ENCODE measurements at regions not wholly inside any gene's neighbourhood (a gene's known extent, or its start where the extent isn't known, plus 50 kb on each side); places are given as distances from the start of the nearest gene placed in this dataset.
A peak's percentile ranks its signal among the peaks of the same experiment; 100 is the strongest.

DNA sequence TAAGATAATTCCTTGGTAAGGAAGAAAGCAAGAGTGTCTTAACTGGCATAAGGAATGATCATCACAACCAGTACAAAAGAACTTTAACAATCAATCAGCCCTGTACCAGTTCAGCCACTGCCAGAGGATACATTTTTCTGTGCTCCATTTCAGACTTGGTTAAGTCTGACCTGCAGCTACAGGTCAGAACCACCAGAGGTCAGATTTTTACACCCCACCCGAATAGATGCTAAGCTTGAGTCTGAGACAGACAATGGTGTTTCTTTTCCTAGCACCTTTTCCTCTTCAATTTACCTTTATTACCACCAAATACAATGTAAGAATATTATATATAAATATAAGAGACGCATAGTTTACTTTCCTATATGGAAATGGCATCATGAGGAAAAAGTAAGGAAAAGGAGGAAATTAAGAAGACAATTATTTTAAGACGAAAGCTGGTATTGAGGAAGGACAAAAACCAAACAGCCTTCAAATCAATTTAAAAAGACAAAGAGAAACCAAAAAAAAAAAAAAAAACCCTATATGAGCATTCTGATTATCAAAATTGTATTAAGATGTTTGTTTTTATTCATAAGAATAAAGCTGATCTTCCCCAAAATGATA, 215.3 kb upstream of the TTC29 start:
- TF ChIP-seq, protein P1, sequence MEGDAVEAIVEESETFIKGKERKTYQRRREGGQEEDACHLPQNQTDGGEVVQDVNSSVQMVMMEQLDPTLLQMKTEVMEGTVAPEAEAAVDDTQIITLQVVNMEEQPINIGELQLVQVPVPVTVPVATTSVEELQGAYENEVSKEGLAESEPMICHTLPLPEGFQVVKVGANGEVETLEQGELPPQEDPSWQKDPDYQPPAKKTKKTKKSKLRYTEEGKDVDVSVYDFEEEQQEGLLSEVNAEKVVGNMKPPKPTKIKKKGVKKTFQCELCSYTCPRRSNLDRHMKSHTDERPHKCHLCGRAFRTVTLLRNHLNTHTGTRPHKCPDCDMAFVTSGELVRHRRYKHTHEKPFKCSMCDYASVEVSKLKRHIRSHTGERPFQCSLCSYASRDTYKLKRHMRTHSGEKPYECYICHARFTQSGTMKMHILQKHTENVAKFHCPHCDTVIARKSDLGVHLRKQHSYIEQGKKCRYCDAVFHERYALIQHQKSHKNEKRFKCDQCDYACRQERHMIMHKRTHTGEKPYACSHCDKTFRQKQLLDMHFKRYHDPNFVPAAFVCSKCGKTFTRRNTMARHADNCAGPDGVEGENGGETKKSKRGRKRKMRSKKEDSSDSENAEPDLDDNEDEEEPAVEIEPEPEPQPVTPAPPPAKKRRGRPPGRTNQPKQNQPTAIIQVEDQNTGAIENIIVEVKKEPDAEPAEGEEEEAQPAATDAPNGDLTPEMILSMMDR (conservative IDR thresholded peaks at IDR 0.05; ENCODE audit: low read length): peak; percentile 78
- no peak for TF ChIP-seq EZH2phosphoT487 (IDR thresholded peaks at IDR 0.05; ENCODE audit: borderline replicate concordance)

Measured in Loucy (cell line).